Vagina (tissue), 2 donors: ENCODE measurements at regions not wholly inside any gene's neighbourhood (a gene's known extent, or its start where the extent isn't known, plus 50 kb on each side); places are given as distances from the start of the nearest gene placed in this dataset.

ENCODE experiments used
- POLR2AphosphoS5 ChIP-seq, 2 donors: sonication (generic); formaldehyde crosslinking; IDR thresholded peaks; one replicate each; pipeline ENCODE4 v1.9.0; 2017; ENCODE audit warnings: antibody characterized with exemption in 2 of 2, mild to moderate bottlenecking in 2 of 2, low read depth in 1 of 2; ENCODE audit not compliant: insufficient read depth in 1 of 2
- TF ChIP-seq, protein P1 (sequence below), 3 experiments: fragments of 450-650 bp in 2 of 3; fragments of 200-600 bp in 1 of 3; sonication (generic) in 1 of 3; IDR thresholded peaks; one replicate each; pipeline ENCODE4 v1.5.1; 2017 to 2019; ENCODE audit warnings: antibody characterized with exemption in 3 of 3, mild to moderate bottlenecking in 2 of 3, moderate library complexity in 2 of 3

DNA sequence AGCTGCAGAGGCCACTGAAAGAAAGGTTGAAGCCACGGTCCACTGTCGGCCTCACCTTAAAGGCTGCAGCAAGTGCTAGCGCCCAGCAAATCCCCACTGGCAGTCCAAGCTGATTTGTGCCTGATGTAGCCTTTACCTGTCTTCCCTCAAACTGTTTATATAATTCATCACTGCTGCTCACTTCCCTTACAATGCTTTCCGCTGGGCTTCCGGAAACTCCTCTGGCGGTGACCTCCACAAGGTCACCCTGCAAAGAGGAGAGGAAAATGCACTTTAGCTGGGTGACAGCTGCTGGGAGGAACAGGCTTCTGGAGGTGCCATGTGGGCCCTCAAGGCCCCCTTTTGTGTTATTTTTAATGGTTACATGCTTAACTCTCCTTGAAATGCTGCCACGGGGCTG is 126.2 kb downstream of the CMPK2 start:
- TF ChIP-seq, protein P1, sequence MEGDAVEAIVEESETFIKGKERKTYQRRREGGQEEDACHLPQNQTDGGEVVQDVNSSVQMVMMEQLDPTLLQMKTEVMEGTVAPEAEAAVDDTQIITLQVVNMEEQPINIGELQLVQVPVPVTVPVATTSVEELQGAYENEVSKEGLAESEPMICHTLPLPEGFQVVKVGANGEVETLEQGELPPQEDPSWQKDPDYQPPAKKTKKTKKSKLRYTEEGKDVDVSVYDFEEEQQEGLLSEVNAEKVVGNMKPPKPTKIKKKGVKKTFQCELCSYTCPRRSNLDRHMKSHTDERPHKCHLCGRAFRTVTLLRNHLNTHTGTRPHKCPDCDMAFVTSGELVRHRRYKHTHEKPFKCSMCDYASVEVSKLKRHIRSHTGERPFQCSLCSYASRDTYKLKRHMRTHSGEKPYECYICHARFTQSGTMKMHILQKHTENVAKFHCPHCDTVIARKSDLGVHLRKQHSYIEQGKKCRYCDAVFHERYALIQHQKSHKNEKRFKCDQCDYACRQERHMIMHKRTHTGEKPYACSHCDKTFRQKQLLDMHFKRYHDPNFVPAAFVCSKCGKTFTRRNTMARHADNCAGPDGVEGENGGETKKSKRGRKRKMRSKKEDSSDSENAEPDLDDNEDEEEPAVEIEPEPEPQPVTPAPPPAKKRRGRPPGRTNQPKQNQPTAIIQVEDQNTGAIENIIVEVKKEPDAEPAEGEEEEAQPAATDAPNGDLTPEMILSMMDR (IDR thresholded peaks at IDR 0.05): no peak
- TF ChIP-seq POLR2AphosphoS5 (IDR thresholded peaks at IDR 0.05; ENCODE audit: insufficient read depth in 1 of 2, low read depth in 1 of 2): no peak
